ENCODE measurements at regions not wholly inside any gene's neighbourhood (a gene's known extent, or its start where the extent isn't known, plus 50 kb on each side); places are given as distances from the start of the nearest gene placed in this dataset.

DNA sequence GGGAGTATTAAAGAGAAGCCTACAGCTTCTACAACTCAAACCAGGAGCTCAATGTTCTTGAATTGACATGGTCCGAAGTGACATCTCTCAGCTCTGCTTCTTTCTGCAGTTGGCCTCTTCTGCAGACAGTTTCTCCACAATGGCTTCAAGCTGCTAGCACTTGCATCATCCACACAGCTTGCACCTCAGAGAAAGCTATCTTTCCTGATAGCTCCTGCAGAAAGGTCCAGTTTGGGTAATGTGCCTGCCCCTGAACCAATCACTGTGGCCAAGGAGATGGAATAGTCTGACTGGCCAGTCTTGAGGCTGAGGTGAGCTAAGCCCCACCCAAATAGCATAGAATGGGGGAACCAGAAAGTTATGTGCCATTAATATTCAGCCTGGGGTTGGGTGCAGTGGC is 95.8 kb upstream of the ABCA1 start:
- no peak for DNase-seq

DNA sequence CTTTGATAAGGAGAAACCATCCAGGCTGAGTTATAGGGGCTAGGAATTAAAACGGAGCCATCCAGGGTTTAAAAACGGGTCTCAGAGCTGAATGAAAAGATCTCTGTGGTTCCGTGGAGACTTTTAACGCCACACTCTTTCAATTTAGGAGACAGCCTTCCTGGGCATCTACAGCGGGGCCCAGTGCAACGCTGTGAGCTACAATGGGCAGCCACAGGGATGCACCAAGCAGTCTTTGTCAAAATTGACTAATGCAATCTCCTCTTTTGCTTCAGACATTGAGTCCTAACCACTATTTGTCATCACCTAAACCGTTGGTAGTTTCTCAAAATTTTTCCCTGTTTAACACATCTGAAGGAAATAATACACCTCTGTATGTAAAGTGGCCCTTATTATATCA is 96.6 kb upstream of the ABCA1 start:
- no peak for DNase-seq

DNA sequence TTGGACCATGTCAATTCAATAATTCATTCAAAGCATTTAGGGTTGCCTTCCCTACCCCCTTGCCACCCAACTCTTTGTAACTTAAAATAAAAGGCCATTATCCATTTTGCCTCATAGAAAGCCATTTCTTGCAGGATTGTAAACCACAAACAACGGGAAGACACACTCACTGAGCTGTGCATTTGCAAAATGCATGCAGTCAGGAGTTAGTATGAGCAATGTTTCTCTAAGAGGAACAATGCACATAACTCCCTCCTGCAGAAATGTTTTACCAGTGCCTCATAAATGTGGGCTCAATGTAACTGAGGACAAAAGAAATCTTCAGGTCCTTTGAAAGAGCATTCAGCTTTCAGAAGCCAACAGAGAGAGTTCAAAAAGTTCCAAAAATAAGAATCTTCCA is 98.5 kb upstream of the ABCA1 start:
- no peak for DNase-seq

DNA sequence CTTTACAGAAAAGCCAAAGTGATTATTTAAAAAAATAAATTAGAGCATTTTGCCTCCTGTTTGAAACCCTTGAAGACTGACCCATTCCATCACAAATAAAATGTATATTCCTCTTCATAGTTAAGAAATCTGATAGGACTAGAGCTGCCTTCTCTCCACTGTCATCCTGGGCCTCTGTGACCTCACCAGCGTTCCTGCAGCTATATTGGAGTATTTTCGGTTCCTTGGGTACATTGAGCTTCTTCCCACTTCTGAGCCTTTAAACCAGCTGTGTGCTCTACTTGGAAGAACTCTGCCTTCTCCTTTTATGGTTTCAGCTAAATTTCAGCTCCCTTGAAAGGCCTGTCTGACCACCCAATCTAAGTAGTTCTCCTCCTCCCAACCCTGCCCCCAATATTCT is 99.1 kb upstream of the ABCA1 start:
- no peak for DNase-seq

DNA sequence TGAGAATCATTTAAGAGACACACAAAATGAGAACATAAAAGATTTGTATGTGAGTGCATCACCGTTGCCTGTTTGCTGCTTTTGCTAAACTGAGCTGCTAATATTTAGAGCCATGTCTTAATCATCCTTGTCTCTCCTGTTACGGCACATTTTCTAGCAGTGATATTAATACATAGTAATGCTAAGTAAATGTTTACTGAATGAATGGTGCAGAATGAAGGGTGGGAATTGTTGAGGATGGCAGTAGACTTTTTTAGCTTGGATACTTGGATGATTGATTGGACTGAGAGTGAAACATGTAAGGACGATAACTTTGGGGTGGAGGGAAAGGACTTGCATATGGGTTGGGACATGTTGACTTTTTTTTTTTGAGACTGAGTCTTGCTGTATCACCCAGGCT is 102.3 kb upstream of the ABCA1 start:
- DNase-seq, result no peak

DNA sequence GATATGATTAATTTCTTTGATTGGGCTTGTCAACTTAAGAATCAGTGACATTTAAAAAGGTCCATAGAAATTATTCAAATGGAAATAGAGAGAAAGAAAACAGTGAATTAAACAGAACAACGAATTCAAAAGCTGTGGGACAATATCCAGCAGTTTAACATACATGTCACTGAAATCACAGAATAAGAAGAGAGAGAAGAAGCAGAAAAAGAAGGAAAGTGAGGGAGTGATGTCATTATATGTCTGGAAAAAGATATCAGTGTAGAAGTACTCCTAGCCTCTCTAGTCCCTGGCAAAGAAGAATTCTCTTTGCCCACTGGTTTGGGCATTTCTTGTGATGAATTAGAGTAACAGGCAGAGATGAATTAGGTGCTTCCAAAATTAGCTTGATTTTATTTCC is 109.2 kb upstream of the ABCA1 start:
- no peak for DNase-seq

DNA sequence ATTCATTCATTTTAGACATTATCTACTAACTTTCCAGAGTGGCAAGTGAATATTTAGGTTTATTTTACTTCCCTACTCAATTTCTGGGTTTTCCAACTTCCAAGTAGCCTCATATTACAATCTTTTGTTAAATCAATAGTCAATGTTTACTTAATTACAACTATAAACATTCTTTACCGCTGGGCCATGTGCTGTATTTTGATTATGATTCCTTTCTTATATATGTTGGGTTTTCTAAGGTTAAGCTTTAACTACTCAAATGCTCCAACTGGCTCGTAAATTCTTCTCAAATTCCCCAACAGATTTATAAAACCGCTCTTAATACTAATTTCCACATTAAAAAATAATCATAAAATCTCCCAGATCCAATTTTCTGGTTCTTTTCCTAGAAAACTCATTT is 110.1 kb upstream of the ABCA1 start:
- no peak for DNase-seq

DNA sequence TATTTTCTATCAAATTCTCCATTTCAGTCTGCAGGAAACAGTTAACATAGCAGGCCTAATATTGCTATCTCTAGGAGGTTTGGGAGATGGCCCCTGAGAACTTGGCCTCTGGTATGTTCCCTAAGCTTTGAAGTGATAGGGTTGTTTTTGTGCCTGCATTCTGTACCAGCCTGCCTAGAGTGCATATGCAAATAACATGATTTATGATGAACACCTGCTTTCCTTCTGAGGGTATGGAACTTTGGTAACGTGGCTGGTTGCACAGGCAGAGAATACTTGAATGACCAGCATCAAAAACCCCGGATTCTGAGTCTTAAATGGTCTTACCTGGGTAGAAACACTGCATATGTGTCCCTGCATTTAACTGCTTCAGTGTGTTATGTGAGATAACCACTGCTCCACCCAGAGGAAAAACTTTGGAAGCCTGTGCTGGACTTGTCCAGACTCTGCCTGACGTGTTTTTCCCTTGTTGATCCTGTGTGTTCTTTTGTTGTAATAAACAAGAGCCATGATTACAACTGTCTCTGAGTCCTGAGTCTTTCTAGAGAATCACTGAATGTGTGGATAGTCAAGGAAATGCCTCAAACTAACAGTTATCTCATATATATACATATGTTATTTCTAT is 111.3 kb upstream of the ABCA1 start:
- no peak for DNase-seq

DNA sequence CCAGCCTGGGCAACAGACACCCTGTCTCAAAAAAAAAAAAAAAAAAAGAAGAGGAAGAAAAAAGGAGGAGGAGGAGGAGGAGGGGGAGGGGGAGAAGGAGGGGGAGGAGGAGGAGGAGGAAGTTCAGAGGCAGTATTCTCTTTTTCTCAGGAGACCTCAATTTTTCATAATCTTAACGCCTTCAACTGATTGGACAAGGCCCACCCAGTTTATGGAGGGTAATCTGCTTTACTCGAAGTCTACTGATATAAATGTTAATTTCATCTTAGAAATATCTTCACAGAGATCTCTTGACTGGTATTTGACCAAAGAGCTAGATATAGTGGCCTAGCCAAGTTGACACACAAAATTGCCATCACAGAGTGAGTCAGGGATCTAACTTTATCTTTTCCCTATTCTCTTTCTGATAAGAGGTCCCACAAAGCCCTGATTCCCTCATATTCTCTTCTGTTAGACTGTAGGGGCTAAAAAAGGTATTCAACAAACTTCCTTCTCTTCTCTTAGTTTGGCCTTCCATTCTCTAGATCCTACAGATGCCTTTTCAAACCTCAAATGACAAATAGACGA is 115.5 kb upstream of the ABCA1 start:
- DNase-seq, result no peak

DNA sequence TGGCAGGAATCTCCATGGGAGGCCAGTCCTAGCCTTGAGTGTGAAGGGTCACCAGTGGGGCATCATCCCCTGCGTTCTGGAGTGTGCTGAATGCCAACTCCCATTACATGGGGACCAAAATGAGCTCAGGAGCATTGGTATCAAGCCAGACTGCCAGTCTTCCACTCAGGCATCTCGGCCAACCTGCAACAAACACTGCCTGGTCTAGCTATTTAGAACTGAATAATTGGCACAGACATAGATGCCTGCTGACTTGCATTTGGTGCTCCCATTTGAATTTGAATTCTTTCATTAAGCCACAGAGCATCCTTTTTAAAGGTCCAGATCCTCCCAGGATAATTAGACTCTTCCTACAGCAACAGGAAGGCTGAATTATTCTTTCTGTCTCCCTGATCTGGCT is 116.6 kb upstream of the ABCA1 start:
- no peak for DNase-seq

DNA sequence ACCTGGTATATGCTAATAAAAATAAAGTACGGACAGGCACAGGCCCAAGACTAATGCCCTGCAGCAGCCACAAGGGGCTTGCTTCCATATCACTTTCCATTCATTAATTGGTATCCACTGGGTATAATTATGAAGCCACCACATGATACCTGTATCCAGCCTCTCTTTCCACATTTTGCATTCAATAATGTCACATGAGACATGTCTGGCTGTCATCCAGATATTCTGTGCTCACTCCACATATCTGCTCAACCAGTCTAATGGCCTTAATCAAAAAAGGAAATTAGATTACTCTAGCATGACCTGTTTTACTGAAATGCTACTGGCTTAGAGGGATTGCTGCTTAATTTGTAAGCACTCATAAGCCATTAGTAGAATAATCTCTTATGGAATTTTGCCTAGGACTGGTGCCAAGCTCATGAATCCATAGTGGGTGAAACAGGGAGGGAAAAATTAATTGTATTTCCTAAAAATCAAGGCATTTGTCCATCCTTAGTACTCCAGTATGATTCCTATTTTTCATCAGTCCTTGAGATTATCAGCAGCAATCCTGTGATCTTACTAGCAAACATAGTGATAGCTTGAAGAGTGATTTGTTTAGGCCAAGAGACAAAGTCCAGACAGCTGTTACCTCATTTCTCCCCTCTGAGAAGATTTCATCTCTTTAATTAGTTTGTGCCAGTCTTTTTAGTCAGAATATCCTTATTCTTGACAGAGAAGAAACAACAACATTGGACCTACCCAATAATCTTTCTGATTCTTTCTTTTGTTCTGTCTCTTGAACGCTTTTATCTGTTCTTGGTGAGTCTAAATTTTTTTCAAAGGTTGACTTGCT is 119.2 kb upstream of the ABCA1 start:
- no peak for DNase-seq

DNA sequence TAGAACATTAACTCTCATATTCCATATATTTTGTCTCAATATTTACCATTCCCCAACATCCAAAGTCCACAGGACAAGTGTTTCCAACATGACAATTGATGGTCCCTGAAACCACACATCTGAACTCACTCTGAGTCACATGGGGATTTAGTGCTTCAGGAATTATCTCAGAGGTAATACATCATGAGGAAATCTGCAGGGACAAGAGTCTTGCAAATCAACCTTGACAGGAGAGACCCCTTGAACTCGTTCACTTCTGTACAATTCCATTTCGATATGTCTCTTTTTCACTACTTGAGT is 119.7 kb upstream of the ABCA1 start:
- no peak for DNase-seq

DNA sequence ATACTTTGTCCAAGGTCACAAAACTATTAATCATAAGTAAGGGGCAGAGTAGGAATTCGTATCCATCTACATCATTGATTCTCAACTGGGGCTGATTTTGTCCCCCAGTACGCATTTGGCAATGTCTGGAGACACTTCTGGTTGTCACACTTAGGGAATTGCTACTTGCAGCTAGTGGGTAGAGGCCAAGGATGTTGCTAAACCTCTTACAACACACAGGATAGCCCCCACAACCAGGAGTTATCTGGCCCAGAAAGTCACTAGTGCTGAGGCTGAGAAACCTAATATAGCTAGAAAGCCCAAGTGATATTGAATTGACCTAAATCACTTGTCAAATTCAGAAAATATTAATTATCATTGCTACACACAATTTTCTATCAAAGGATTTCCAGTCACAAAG is 120.4 kb upstream of the ABCA1 start:
- DNase-seq, result no peak

DNA sequence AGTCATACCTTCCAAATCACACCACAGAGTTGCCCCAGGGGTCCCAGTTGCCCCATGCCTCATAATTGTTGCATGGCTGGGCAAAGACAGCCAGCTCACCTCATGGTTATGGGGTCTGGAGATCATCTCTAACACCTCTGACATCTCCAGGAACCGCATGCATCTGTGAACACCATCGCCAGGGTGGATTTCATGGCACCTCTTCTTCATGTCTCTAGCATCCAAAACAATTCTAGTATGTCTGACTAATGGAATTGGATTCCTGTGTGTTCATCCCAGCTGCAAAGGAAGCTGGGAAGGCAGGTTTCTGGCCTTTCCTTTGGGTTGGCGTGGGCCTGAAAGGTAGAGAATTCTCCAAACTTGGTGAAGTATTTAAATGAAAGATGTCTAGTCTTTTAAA is 122.3 kb upstream of the ABCA1 start:
- DNase-seq, result no peak

DNA sequence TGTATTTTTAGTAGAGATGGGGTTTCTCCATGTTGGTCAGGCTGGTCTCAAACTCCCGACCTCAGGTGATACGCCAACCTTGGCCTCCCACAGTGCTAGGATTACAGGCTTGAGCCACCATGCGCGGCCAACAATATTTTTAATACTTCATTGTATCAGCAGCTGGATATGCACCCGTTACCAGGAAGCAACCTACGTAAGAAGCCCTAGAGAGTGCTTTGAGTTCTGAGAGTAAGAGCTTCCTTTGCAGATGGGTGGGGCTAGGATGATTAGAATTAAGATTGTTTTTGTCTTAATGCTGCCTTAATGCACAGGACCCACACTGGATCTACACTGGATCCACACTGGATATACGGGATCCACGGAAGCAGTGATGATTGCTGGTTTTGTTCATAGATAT is 123.9 kb upstream of the ABCA1 start:
- DNase-seq, result peak; percentile 27

DNA sequence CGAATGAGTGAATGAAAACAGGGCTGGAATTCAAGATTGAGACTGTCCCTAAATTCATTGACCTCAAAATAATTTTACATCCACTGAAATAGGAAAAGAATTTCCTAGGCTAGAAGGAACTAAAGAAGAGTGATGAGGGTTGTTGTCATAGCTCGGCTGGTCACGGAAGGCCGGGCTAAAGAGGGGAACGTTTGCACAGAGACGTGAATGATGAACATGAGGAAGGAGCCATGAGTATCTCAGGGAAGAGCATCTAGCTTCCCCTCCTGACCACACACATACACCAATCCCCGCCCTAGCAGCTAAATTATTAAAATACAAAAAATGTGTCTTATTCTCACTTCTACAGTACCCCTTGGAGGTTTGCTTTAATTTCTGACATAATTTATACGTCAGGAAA is 124.4 kb upstream of the ABCA1 start:
- no peak for DNase-seq

DNA sequence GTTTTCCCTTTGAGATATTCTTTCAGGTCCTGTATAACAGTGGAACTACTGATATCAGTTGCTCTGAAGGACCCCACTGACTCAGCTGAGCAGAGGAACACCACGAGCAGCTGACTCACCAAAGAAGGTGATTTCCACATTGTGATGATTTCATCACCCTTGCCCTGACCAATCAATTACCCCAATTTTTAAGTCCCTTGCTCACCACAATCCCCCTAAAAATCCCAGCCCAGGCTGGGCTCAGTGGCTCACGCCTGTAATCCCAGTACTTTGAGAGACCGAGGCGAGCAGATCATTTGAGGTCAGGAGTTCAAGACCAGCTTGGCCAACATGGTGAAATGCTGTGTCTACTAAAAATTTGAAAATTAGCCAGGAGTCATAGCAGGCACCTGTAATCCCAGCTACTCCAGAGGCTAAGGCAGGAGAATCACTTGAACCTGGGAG is 125.3 kb upstream of the ABCA1 start:
- DNase-seq, result peak; percentile 22

DNA sequence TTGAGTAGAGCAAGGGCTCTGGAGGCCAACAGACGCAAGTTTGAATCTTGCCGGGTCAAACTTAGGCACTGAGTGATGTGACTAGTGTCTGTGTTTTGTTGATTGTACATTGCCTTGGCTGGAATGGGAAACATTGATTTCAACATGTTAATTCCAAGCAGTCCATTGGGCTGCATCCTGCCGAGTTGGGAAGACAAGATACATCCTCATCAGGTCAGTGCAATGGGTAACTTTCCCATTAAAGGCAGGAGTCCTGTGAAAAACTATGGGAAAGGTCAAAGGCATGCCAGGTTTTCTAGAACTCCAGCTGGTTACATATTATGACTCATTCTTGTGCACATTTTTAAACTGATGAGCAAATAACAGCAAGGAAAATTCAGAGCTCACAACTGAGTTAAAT is 126.5 kb upstream of the ABCA1 start:
- DNase-seq, result no peak

DNA sequence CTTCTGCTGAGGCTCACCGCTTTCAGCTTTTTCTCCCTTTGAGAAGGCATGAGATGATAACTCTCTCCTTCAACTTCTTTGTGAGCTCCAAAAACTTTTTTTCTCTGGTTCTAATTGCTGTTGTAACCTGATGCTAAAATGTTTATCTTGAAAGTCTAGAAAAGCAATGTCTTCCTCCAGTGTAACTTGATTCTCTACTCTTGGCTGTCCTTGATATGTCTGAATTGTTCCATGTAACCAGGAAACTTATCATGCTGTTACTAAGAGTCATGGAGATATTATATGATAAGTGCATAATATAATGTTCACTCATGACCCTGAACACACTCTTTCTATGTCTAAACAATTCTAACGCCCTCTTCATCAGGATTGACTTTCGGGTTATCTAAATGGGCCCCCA is 128.0 kb upstream of the ABCA1 start:
- DNase-seq, result no peak

DNA sequence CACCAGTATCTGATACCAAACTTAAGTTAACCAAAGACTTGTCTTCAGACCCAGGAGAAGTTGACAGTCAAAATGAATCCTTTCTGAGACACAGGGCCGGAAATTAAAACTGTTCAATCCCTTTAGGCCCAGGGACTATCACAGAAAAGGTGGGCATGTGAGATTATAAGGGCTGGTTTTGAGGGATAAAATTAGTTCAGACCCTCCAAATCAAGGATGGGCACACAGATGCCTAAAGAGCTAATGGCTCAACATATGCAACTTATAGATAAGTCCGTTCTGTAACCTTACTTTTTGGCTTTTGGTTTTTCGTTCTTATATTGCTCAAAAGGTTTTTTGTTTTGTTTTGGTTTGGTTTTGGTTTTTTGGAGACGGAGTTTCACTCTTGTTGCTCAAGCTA is 129.6 kb upstream of the ABCA1 start:
- DNase-seq, result no peak

DNA sequence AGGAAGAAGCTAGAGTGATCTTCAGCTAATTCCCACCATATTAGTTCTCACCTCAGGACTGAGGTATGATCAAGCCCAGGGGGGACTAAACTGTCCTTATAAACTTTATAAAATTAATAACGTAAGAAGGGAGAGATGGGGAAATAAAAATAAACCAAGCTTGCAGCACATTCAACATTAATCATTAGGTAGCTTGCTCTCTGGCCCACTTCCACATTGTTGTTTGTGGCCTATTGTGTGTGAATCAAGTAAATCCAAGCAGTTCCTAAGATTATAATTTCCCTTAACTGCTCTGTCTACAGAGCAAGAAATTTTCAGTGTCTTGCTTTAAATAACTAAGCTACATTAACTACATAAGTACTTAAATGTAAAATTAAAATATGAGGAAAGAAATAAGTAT is 131.3 kb upstream of the ABCA1 start:
- no peak for DNase-seq

DNA sequence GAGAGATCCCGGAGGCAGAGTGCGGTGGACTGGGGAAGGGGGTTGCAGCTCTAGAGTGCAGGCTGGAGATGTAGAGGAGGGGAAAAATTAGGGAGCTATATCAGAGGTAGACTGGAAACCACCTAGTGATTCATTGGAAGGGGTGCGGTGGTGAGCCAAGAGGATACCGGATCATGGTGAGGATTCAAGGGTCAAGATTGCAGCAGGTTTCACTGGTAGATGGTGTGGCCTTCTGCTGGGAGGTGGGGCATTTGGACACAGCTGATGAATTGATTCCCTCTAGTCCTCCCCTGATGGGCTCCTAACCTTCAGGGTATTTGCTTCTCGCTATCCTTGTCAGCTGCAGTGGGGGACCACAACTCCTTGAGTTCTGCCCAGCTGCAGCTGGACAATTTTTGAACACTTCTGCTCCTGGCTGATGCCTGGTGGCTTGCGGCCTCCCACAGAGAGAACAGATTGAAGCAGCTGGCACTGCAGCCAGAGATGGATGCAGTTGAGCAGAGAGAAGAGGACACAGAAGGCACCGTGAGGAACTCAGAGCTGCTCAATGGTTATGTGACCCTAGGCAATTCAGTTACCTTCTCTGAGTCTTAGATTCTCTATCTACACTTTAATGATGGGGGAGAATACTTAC is 134.4 kb upstream of the ABCA1 start:
- no peak for DNase-seq

DNA sequence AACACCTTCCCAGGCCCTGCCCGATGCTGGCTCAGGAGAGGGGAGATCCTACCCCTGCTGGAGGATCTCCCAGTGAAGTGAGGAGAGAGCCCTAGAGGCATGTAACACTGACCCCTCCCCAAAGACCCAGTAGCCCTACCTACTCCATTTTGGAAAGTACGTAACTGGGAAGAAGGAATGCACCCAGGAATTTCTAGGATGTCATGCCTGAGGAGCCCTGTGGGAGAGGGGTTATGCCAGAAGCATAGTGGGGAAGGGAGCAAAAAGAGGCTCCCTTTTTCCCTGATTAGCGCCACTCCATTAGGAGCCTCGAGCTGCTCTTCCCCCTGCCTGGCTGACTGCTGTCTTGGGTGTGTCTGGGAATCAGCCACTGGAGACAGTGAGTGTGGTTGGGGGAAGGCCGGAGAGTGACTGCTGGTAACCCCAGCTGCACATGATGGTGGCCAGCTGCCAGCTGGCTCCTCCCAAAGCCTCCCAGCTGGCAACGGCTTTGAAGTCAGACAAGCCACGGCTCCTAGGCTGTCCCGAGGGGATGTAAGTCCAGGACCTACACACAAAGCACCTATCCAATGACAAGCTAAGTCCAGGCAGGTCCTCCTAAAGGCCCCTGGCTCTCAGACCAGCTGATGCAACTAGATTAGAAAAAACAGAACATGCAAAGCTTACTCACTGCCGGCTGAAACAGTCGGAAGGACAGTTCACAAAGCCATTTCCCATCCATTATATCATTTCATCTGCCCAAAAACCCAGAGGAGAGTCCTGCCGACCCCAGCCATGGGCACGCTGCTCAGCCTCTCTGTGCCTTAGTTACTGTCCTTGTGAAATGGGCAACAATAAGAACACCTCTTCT is 136.5 kb upstream of the ABCA1 start:
- DNase-seq, result peak; percentile 11

Data from CD4-positive, alpha-beta T cell treated with Interleukin-12 subunit alpha and Interleukin-12 subunit beta, for 1 hour (primary cell).